ENCODE measurements at regions not wholly inside any gene's neighbourhood (a gene's known extent, or its start where the extent isn't known, plus 50 kb on each side); places are given as distances from the start of the nearest gene placed in this dataset.

- Mint-ChIP-seq H3K36me3 (ENCODE audit: low read depth) (no peaks in the 10 kb centered on the region), H3K27ac (no peak overlapping the region)
These were observed 85.2 kb upstream of the RBBP8 start for GRCh38 chr18:22847867-22848451.

GRCh38 chr18:22848615-22849014, 84.5 kb upstream of the RBBP8 start:
- POLR2A ChIA-PET: no interaction called here
- Mint-ChIP-seq H3K4me1 (ENCODE audit: low read depth) (no peaks in the 10 kb centered on the region), H3K4me3 (no peak overlapping the region), H3K27me3 (ENCODE audit: low read depth) (peaks cover 32% of the 10 kb centered on the region), H3K27ac (no peak overlapping the region), H3K36me3 (ENCODE audit: low read depth) (no peaks in the 10 kb centered on the region), H3K9me3 (ENCODE audit: insufficient read depth) (no peaks in the 10 kb centered on the region)
- DNase-seq (no peak), ATAC-seq (no peak)
- CTCF ChIA-PET: interaction anchor here (0.7 kb wide), 1 partner anchor 604 kb away, joined by 3 read pairs; no protein-coding TSS in a partner anchor

More at GRCh38 chr18:22847867-22848451, 85.2 kb upstream of the RBBP8 start:
- H3K27me3 Mint-ChIP-seq (ENCODE audit: low read depth): peaks cover 29% of the 10 kb centered on the region
- no peak for DNase-seq
- CTCF ChIA-PET: interaction anchor here (0.7 to 1.3 kb wide), 2 partner anchors 135 to 605 kb away, joined by 3 read pairs; no protein-coding TSS in a partner anchor
- ATAC-seq: no peak
- no peaks in the 10 kb centered on the region for H3K4me1 Mint-ChIP-seq (ENCODE audit: low read depth)
- POLR2A ChIA-PET: no interaction called here
- H3K4me3 Mint-ChIP-seq: no peak overlapping the region
- H3K9me3 Mint-ChIP-seq (ENCODE audit: insufficient read depth): no peaks in the 10 kb centered on the region

GRCh38 chr18:22856870-22857269, 76.3 kb upstream of the RBBP8 start:
- H3K4me3 Mint-ChIP-seq: no peak overlapping the region
- ChIA-PET POLR2A (no interaction called here), CTCF (no interaction called here)
- peaks cover 51% of the 10 kb centered on the region for H3K27me3 Mint-ChIP-seq (ENCODE audit: low read depth)
- H3K4me1 Mint-ChIP-seq (ENCODE audit: low read depth): no peaks in the 10 kb centered on the region
- no peaks in the 10 kb centered on the region for H3K36me3 Mint-ChIP-seq (ENCODE audit: low read depth)
- no peak for DNase-seq
- no peak overlapping the region for H3K27ac Mint-ChIP-seq
- no peak for ATAC-seq
- H3K9me3 Mint-ChIP-seq (ENCODE audit: insufficient read depth): no peaks in the 10 kb centered on the region

GRCh38 chr18:22858121-22858520, 75.0 kb upstream of the RBBP8 start:
- ChIA-PET CTCF (no interaction called here), POLR2A (no interaction called here)
- Mint-ChIP-seq H3K4me3 (no peak overlapping the region), H3K4me1 (ENCODE audit: low read depth) (no peaks in the 10 kb centered on the region), H3K9me3 (ENCODE audit: insufficient read depth) (no peaks in the 10 kb centered on the region), H3K27me3 (ENCODE audit: low read depth) (peaks cover 44% of the 10 kb centered on the region), H3K36me3 (ENCODE audit: low read depth) (no peaks in the 10 kb centered on the region), H3K27ac (no peak overlapping the region)
- DNase-seq (no peak), ATAC-seq (no peak)

GRCh38 chr18:22860807-22861206, 72.3 kb upstream of the RBBP8 start:
- no peak for DNase-seq
- no peak overlapping the region for H3K27ac Mint-ChIP-seq
- H3K9me3 Mint-ChIP-seq (ENCODE audit: insufficient read depth): no peaks in the 10 kb centered on the region
- no peaks in the 10 kb centered on the region for H3K4me1 Mint-ChIP-seq (ENCODE audit: low read depth)
- ChIA-PET POLR2A (no interaction called here), CTCF (interaction anchor here (0.6 kb wide), 1 partner anchor 1738 kb away, joined by 3 read pairs; no protein-coding TSS in a partner anchor)
- peaks cover 55% of the 10 kb centered on the region for H3K27me3 Mint-ChIP-seq (ENCODE audit: low read depth)
- no peaks in the 10 kb centered on the region for H3K36me3 Mint-ChIP-seq (ENCODE audit: low read depth)
- no peak overlapping the region for H3K4me3 Mint-ChIP-seq
- no peak for ATAC-seq

GRCh38 chr18:22865354-22866116, 67.6 kb upstream of the RBBP8 start:
- Mint-ChIP-seq H3K4me3 (no peak overlapping the region), H3K27me3 (ENCODE audit: low read depth) (peaks cover 32% of the 10 kb centered on the region), H3K36me3 (ENCODE audit: low read depth) (no peaks in the 10 kb centered on the region), H3K9me3 (ENCODE audit: insufficient read depth) (no peaks in the 10 kb centered on the region), H3K4me1 (ENCODE audit: low read depth) (no peaks in the 10 kb centered on the region), H3K27ac (no peak overlapping the region)
- DNase-seq (no peak), ATAC-seq (no peak)
- POLR2A ChIA-PET: no interaction called here
- CTCF ChIA-PET: no interaction called here

- H3K36me3 Mint-ChIP-seq (ENCODE audit: low read depth): no peaks in the 10 kb centered on the region
- H3K4me3 Mint-ChIP-seq: no peak overlapping the region
- CTCF ChIA-PET: no interaction called here
- H3K27me3 Mint-ChIP-seq (ENCODE audit: low read depth): peaks cover 17% of the 10 kb centered on the region
- no peak for DNase-seq
- H3K9me3 Mint-ChIP-seq (ENCODE audit: insufficient read depth): no peaks in the 10 kb centered on the region
- no peak overlapping the region for H3K27ac Mint-ChIP-seq
- ATAC-seq: no peak
- peaks cover 7% of the 10 kb centered on the region for H3K4me1 Mint-ChIP-seq (ENCODE audit: low read depth)
- POLR2A ChIA-PET: no interaction called here
These were observed 64.3 kb upstream of the RBBP8 start for GRCh38 chr18:22868831-22869230.

- POLR2A ChIA-PET: no interaction called here
- peaks cover 7% of the 10 kb centered on the region for H3K4me1 Mint-ChIP-seq (ENCODE audit: low read depth)
These were observed 61.2 kb upstream of the RBBP8 start for GRCh38 chr18:22871809-22872525.

GRCh38 chr18:22872900-22873537, 60.1 kb upstream of the RBBP8 start:
- H3K4me1 Mint-ChIP-seq (ENCODE audit: low read depth): peaks cover 7% of the 10 kb centered on the region
- H3K27me3 Mint-ChIP-seq (ENCODE audit: low read depth): peaks cover 3% of the 10 kb centered on the region
- no peak overlapping the region for H3K27ac Mint-ChIP-seq
- H3K9me3 Mint-ChIP-seq (ENCODE audit: insufficient read depth): no peaks in the 10 kb centered on the region
- no peak for DNase-seq
- H3K36me3 Mint-ChIP-seq (ENCODE audit: low read depth): no peaks in the 10 kb centered on the region
- no peak overlapping the region for H3K4me3 Mint-ChIP-seq
- CTCF ChIA-PET: no interaction called here
- ATAC-seq: peak; percentile 51
- POLR2A ChIA-PET: no interaction called here

More at GRCh38 chr18:22871809-22872525, 61.2 kb upstream of the RBBP8 start:
- no peak for ATAC-seq
- H3K9me3 Mint-ChIP-seq (ENCODE audit: insufficient read depth): no peaks in the 10 kb centered on the region
- H3K36me3 Mint-ChIP-seq (ENCODE audit: low read depth): no peaks in the 10 kb centered on the region
- H3K27me3 Mint-ChIP-seq (ENCODE audit: low read depth): peaks cover 3% of the 10 kb centered on the region
- CTCF ChIA-PET: no interaction called here
- H3K27ac Mint-ChIP-seq: no peak overlapping the region
- DNase-seq: no peak
- no peak overlapping the region for H3K4me3 Mint-ChIP-seq

- ChIA-PET POLR2A (no interaction called here), CTCF (no interaction called here)
- Mint-ChIP-seq H3K27me3 (ENCODE audit: low read depth) (peaks cover 9% of the 10 kb centered on the region), H3K9me3 (ENCODE audit: insufficient read depth) (no peaks in the 10 kb centered on the region), H3K27ac (no peak overlapping the region), H3K4me3 (no peak overlapping the region), H3K36me3 (ENCODE audit: low read depth) (no peaks in the 10 kb centered on the region), H3K4me1 (ENCODE audit: low read depth) (no peaks in the 10 kb centered on the region)
- DNase-seq: no peak
- no peak for ATAC-seq
These were observed 53.8 kb upstream of the RBBP8 start for GRCh38 chr18:22879293-22879692.

- peaks cover 9% of the 10 kb centered on the region for H3K27me3 Mint-ChIP-seq (ENCODE audit: low read depth)
- no peak overlapping the region for H3K27ac Mint-ChIP-seq
- H3K4me1 Mint-ChIP-seq (ENCODE audit: low read depth): no peaks in the 10 kb centered on the region
- ChIA-PET CTCF (interaction anchor here (0.6 kb wide), 1 partner anchor 1435 kb away, joined by 4 read pairs; no protein-coding TSS in a partner anchor), POLR2A (interaction anchor here (0.6 kb wide), 1 partner anchor 731 kb away, joined by 3 read pairs; no protein-coding TSS in a partner anchor)
- no peaks in the 10 kb centered on the region for H3K36me3 Mint-ChIP-seq (ENCODE audit: low read depth)
- H3K9me3 Mint-ChIP-seq (ENCODE audit: insufficient read depth): no peaks in the 10 kb centered on the region
- ATAC-seq (no peak), DNase-seq (no peak)
- H3K4me3 Mint-ChIP-seq: no peak overlapping the region
These were observed 51.0 kb upstream of the RBBP8 start for GRCh38 chr18:22882084-22882483.

- DNase-seq (no peak), ATAC-seq (no peak)
- no peak overlapping the region for H3K4me3 Mint-ChIP-seq
- no peaks in the 10 kb centered on the region for H3K4me1 Mint-ChIP-seq (ENCODE audit: low read depth)
- ChIA-PET CTCF (no interaction called here), POLR2A (no interaction called here)
- H3K27ac Mint-ChIP-seq: no peak overlapping the region
- H3K27me3 Mint-ChIP-seq (ENCODE audit: low read depth): peaks cover 13% of the 10 kb centered on the region
- H3K36me3 Mint-ChIP-seq (ENCODE audit: low read depth): no peaks in the 10 kb centered on the region
- H3K9me3 Mint-ChIP-seq (ENCODE audit: insufficient read depth): no peaks in the 10 kb centered on the region
These were observed 49.9 kb upstream of the RBBP8 start for GRCh38 chr18:22883179-22883578.

All from activated CD8-positive, alpha-beta T cell treated with anti-CD3 and anti-CD28 coated beads, Interleukin-2, amount 10 ng/mL, durations not matched to agents 7 days and 5 days (primary cell).